GM12865 (cell line): ENCODE measurements at regions not wholly inside any gene's neighbourhood (a gene's known extent, or its start where the extent isn't known, plus 50 kb on each side); places are given as distances from the start of the nearest gene placed in this dataset.

Experiments
- DNase-seq: peaks from one replicate; pipeline ENCODE4 v3.0.0; 2010; ENCODE audit warnings: low read depth
- H3K4me3 ChIP-seq: 2 replicates; pipeline ENCODE4 v1.5.1; 2011; ENCODE audit warnings: mild to moderate bottlenecking, low read depth, low read length, control low read depth
- TF ChIP-seq, protein P1 (sequence below): IDR thresholded peaks from 2 replicates; pipeline ENCODE4 v1.5.1; 2011; ENCODE audit warnings: low read length, control low read depth, low read depth, inconsistent platforms; ENCODE audit not compliant: insufficient read depth; ENCODE audit errors: missing control alignments

- DNase-seq = no peak
- TF ChIP-seq, protein P1, sequence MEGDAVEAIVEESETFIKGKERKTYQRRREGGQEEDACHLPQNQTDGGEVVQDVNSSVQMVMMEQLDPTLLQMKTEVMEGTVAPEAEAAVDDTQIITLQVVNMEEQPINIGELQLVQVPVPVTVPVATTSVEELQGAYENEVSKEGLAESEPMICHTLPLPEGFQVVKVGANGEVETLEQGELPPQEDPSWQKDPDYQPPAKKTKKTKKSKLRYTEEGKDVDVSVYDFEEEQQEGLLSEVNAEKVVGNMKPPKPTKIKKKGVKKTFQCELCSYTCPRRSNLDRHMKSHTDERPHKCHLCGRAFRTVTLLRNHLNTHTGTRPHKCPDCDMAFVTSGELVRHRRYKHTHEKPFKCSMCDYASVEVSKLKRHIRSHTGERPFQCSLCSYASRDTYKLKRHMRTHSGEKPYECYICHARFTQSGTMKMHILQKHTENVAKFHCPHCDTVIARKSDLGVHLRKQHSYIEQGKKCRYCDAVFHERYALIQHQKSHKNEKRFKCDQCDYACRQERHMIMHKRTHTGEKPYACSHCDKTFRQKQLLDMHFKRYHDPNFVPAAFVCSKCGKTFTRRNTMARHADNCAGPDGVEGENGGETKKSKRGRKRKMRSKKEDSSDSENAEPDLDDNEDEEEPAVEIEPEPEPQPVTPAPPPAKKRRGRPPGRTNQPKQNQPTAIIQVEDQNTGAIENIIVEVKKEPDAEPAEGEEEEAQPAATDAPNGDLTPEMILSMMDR = no peak
- H3K4me3 ChIP-seq = no peak overlapping the region
Measured at GRCh38 chr14:101027966-101028365, 124.4 kb upstream of the RTL1 start.

DNA sequence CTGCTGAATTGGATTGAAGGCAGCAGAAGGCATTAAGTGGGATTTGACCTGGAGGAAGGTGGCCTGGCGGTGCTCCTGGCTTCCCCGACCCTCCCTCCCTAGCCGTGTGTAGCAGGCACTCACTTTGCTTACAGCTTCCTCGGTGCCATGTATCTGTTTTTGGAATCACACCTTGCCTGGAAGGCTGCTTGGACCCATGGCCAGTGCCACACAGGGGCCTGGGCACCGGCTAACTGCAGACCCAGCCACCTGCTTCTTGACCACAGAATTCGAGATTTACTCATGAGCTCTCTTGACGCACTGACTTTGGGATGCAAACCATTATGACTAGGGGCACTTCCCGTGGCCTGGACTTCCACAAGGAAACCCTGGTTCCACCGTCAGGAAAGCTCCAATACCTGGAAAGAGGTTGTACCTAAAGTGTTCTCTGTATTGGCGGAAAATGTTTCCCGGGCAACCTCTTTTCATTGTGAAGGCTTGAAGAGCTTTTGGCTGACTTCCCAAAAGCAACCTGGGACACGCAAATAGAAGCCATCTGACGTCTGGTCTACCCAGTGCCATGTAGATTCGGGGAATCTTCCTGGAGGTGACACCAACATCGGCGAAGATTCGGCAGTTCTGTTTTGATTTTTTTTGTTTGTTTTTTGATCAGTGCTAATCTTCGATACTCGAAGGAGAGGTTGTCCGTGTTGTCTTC, 125.6 kb upstream of the RTL1 start:
- H3K4me3 ChIP-seq = no peak overlapping the region
- TF ChIP-seq, protein P1 = no peak
- no peak for DNase-seq

GRCh38 chr14:101029668-101030290, 126.3 kb upstream of the RTL1 start:
- DNase-seq = no peak
- no peak overlapping the region for H3K4me3 ChIP-seq
- TF ChIP-seq, protein P1 = no peak

DNA sequence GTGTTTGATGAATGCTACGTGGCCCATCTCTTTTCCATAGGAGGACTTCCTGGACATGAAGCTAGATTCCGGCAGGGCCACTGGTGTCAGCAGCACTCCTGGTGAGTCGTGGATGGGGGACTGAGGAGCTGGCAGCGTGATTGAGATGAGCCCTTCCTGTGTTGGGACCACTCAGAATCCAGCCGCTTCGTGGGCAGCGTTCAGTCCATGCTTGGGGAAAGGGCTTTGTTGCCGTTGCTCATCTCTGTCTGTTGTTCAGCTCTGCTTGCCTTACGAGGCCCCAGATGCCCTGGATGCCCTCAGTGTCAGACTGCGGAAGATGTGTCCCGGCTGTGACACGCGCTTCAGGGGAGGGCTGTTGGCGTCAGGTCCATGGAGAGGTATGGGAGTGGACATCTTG, 127.1 kb upstream of the RTL1 start:
- DNase-seq = no peak

GRCh38 chr14:101031186-101031585, 127.7 kb upstream of the RTL1 start:
- H3K4me3 ChIP-seq = no peak overlapping the region
- DNase-seq = no peak
- TF ChIP-seq, protein P1 = no peak

More for the DNA sequence above, 127.1 kb upstream of the RTL1 start:
- TF ChIP-seq, protein P1 = no peak
- no peak overlapping the region for H3K4me3 ChIP-seq

DNA sequence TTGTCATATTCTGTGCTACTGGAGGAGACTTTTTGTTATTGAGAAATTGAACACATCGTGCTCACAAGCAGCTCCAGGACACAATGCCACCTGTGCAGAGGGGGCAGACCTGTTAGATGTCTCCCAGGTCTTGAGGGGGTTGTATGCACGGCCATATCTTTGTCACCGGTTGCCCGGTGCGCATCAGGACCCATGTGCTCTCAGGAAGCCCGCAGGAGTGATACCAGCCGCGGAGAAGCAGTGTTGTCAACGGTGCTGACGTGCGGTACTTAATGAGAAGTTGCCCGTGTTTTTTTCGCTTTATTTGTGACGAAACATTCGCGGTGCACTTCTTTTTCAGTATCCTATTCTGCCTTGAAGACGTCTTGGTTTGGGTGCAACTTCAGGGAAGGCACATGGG, 128.2 kb upstream of the RTL1 start:
- no peak for DNase-seq
- TF ChIP-seq, protein P1 = no peak
- no peak overlapping the region for H3K4me3 ChIP-seq
